Osteocyte (in vitro differentiated cells): ENCODE measurements at regions not wholly inside any gene's neighbourhood (a gene's known extent, or its start where the extent isn't known, plus 50 kb on each side); places are given as distances from the start of the nearest gene placed in this dataset.

Source experiments
- DNase-seq: peaks from one replicate; pipeline ENCODE4 v3.0.0; 2021; ENCODE audit warnings: mixed read lengths; ENCODE audit not compliant: unreplicated experiment; ENCODE audit errors: extremely low spot score
- H3K27ac Mint-ChIP-seq: one replicate; pipeline ENCODE4 v1.8.0; 2021; ENCODE audit warnings: mild to moderate bottlenecking, mixed read lengths; ENCODE audit not compliant: unreplicated experiment
- H3K27me3 Mint-ChIP-seq: one replicate; pipeline ENCODE4 v1.8.0; 2021; ENCODE audit warnings: mixed read lengths; ENCODE audit not compliant: unreplicated experiment
- H3K36me3 Mint-ChIP-seq: one replicate; pipeline ENCODE4 v1.8.0; 2021; ENCODE audit warnings: mixed read lengths; ENCODE audit not compliant: unreplicated experiment
- H3K4me1 Mint-ChIP-seq: one replicate; pipeline ENCODE4 v1.8.0; 2021; ENCODE audit warnings: mixed read lengths; ENCODE audit not compliant: unreplicated experiment
- H3K4me3 Mint-ChIP-seq: one replicate; pipeline ENCODE4 v1.8.0; 2021; ENCODE audit warnings: mild to moderate bottlenecking, moderate library complexity, mixed read lengths; ENCODE audit not compliant: unreplicated experiment
- H3K9me3 Mint-ChIP-seq: one replicate; pipeline ENCODE4 v1.8.0; 2021; ENCODE audit warnings: mixed read lengths; ENCODE audit not compliant: unreplicated experiment
- CTCF ChIP-seq: fragments of 200-600 bp; sonication (generic); IDR thresholded peaks from 2 replicates; pipeline ENCODE4 v1.5.0; 2021; ENCODE audit warnings: antibody characterized with exemption, mild to moderate bottlenecking, moderate library complexity

GRCh38 chr6:76351275-76351674 is 278.8 kb upstream of the IMPG1 start:
- Mint-ChIP-seq H3K4me1 (no peaks in the 10 kb centered on the region), H3K27ac (no peak overlapping the region), H3K4me3 (no peak overlapping the region), H3K9me3 (no peaks in the 10 kb centered on the region), H3K36me3 (no peaks in the 10 kb centered on the region), H3K27me3 (no peaks in the 10 kb centered on the region)
- no peak for DNase-seq
- TF ChIP-seq CTCF: peak; percentile 32

GRCh38 chr6:76347539-76347938 is 275.1 kb upstream of the IMPG1 start:
- Mint-ChIP-seq H3K27ac (no peak overlapping the region), H3K4me3 (no peak overlapping the region), H3K4me1 (no peaks in the 10 kb centered on the region), H3K36me3 (no peaks in the 10 kb centered on the region), H3K27me3 (no peaks in the 10 kb centered on the region), H3K9me3 (no peaks in the 10 kb centered on the region)
- DNase-seq: no peak
- TF ChIP-seq CTCF: no peak

- Mint-ChIP-seq H3K4me3 (no peak overlapping the region), H3K27me3 (no peaks in the 10 kb centered on the region), H3K36me3 (no peaks in the 10 kb centered on the region), H3K4me1 (no peaks in the 10 kb centered on the region), H3K27ac (no peak overlapping the region), H3K9me3 (no peaks in the 10 kb centered on the region)
- no peak for DNase-seq
- TF ChIP-seq CTCF: no peak
These were observed 270.2 kb upstream of the IMPG1 start for GRCh38 chr6:76342611-76343160.

GRCh38 chr6:76330031-76330430 is 257.6 kb upstream of the IMPG1 start:
- no peak overlapping the region for H3K4me3 Mint-ChIP-seq
- no peak for DNase-seq
- no peak overlapping the region for H3K27ac Mint-ChIP-seq
- H3K4me1 Mint-ChIP-seq: no peaks in the 10 kb centered on the region
- H3K9me3 Mint-ChIP-seq: peaks cover 17% of the 10 kb centered on the region
- H3K36me3 Mint-ChIP-seq: no peaks in the 10 kb centered on the region
- TF ChIP-seq CTCF: no peak
- H3K27me3 Mint-ChIP-seq: no peaks in the 10 kb centered on the region

- Mint-ChIP-seq H3K27me3 (no peaks in the 10 kb centered on the region), H3K27ac (no peak overlapping the region), H3K9me3 (peaks cover 4% of the 10 kb centered on the region), H3K36me3 (no peaks in the 10 kb centered on the region), H3K4me1 (no peaks in the 10 kb centered on the region), H3K4me3 (no peak overlapping the region)
- DNase-seq: no peak
- TF ChIP-seq CTCF: no peak
These were observed 254.4 kb upstream of the IMPG1 start for GRCh38 chr6:76326871-76327270.
